ENCODE measurements at regions not wholly inside any gene's neighbourhood (a gene's known extent, or its start where the extent isn't known, plus 50 kb on each side); places are given as distances from the start of the nearest gene placed in this dataset.

GRCh38 chr6:101000341-101000740 is 119.2 kb upstream of the ASCC3 start:
- TF ChIP-seq EZH2 (IDR thresholded peaks at IDR 0.05; ENCODE audit: insufficient read depth, poor library complexity, severe bottlenecking) = no peak
- TF ChIP-seq EZH2phosphoT487 (IDR thresholded peaks at IDR 0.05; ENCODE audit: insufficient read depth, low read depth) = no peak

Measured in GM23248 (cell line).